HG02571 (cell line): ENCODE measurements at regions not wholly inside any gene's neighbourhood (a gene's known extent, or its start where the extent isn't known, plus 50 kb on each side); places are given as distances from the start of the nearest gene placed in this dataset.

Experiments
- ATAC-seq: cut with Tn5 transposase; IDR thresholded peaks from one replicate; pipeline ENCODE4 v1.9.1; 2021; ENCODE audit warnings: mild to moderate bottlenecking, moderate library complexity; ENCODE audit not compliant: unreplicated experiment

- ATAC-seq: no peak
Measured at GRCh38 chr17:77390870-77391269, 250.1 kb downstream of the SEC14L1 start.

GRCh38 chr17:77391668-77392375 is 251.1 kb downstream of the SEC14L1 start:
- ATAC-seq: no peak

- ATAC-seq: no peak
Measured at GRCh38 chr17:77392376-77393273, 251.9 kb downstream of the SEC14L1 start.

- ATAC-seq: no peak
Measured at GRCh38 chr17:77393274-77393600, 252.5 kb downstream of the SEC14L1 start.

GRCh38 chr17:77393867-77394539 is 253.2 kb downstream of the SEC14L1 start:
- ATAC-seq: no peak

- no peak for ATAC-seq
Measured at GRCh38 chr17:77394540-77395295, 253.9 kb downstream of the SEC14L1 start.

- ATAC-seq: no peak
Measured at GRCh38 chr17:77395501-77396048, 254.8 kb downstream of the SEC14L1 start.

GRCh38 chr17:77396610-77397009 is 255.8 kb downstream of the SEC14L1 start:
- no peak for ATAC-seq

- no peak for ATAC-seq
Measured at GRCh38 chr17:77398274-77398673, 257.5 kb downstream of the SEC14L1 start.

GRCh38 chr17:77399319-77399957 is 258.7 kb downstream of the SEC14L1 start:
- no peak for ATAC-seq

- no peak for ATAC-seq
Measured at GRCh38 chr17:77400445-77400870, 259.7 kb downstream of the SEC14L1 start.

GRCh38 chr17:77402159-77402731 is 261.5 kb downstream of the SEC14L1 start:
- ATAC-seq: no peak

GRCh38 chr17:77403854-77404253 is 263.1 kb downstream of the SEC14L1 start:
- ATAC-seq: no peak

- no peak for ATAC-seq
Measured at GRCh38 chr17:77404812-77405581, 264.2 kb downstream of the SEC14L1 start.

GRCh38 chr17:77405867-77406732 is 265.3 kb downstream of the SEC14L1 start:
- ATAC-seq: no peak

- no peak for ATAC-seq
Measured at GRCh38 chr17:77407321-77408277, 266.8 kb downstream of the SEC14L1 start.

- ATAC-seq: no peak
Measured at GRCh38 chr17:77408284-77408683, 267.5 kb downstream of the SEC14L1 start.
